ENCODE measurements at regions not wholly inside any gene's neighbourhood (a gene's known extent, or its start where the extent isn't known, plus 50 kb on each side); places are given as distances from the start of the nearest gene placed in this dataset.

DNA sequence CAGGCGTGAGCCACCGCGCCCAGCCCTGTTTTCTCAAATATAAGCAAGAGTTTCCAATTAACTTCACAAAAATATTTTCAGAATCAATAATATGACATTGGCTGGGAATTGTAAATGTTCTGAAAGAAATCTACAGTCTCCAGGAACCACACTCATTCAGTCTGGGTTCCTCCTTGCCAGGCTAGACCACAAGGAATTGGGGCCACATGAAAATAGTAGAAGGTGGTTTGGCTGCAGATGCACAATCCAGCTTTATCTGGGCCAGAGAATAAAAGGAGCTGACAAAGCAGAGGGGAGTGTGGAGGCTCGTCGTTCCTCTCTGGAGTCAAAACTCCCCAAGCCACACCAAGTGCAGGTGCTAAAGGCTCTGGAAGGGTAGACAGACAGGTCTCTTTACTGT, 92.0 kb upstream of the OSMR start:
- no peak for DNase-seq

GRCh38 chr5:38755181-38755580, 90.6 kb upstream of the OSMR start:
- no peak for DNase-seq

GRCh38 chr5:38756068-38756467, 89.7 kb upstream of the OSMR start:
- no peak for DNase-seq

GRCh38 chr5:38757451-38758245, 88.2 kb upstream of the OSMR start:
- no peak for DNase-seq

- DNase-seq: no peak
Observed at GRCh38 chr5:38758774-38759600, 86.8 kb upstream of the OSMR start.

DNA sequence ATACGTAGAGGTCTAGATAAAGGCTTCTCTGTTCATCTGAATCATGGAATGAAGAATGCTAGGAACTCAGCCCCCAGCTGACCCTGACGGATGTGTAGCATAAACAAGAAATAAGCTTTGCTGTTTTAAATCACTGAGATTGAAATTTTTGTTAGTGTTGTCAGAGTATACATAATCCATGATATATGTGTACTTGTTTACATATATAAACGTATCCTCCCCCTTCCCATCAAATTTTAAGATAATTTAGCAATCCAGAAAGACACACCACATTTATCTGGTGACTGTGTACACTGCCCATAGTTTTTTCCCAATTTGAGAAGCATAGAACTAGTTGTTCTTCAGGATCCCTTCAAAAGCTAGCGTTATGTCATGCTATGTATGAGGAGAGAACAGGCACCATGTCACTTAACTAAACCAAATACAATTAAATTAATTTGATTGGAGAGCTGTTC, 80.8 kb upstream of the OSMR start:
- no peak for DNase-seq

DNA sequence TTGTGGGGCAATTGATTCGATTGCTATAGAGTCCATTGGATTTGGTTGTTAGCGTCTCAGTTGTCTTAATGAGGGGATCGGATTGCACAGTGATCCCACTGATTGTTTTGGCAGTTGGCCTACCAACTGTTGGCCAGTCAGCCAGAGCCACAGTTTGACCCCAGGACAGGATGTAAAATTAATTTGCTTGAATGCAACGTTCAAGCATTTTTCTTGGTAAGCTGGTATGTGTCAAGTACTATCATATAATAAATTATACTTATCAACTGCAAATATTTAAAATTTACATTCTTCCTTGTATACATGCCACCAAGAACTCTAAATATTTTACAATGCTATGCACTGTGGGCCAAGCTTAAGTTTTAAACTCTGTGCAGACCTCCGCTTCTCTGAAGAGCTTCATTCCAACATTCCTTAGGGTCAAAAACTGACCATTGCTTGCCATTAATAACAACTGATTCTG, 80.4 kb upstream of the OSMR start:
- DNase-seq: peak in 1 of 2 experiments; percentile 29

DNA sequence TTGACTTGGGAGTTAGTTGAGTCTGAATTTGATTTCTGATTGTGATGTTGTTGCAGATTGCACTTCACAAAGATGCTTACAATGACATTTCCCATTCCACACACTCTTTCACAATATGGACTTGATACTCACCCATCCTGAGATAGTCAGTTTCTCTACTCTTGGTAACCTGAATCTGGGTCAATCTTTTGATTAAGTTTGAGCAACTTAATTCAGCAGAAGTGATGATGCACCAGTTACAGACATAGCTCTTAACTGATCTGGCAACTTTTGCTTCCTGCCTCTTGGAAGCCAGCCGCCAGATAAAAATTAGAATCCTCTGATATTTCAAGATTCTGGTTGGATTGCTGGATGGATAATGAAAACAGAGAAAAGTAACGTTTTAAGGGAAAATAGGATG, 79.7 kb upstream of the OSMR start:
- DNase-seq: no peak

- DNase-seq: no peak
Observed at GRCh38 chr5:38768412-38769211, 77.2 kb upstream of the OSMR start.

DNA sequence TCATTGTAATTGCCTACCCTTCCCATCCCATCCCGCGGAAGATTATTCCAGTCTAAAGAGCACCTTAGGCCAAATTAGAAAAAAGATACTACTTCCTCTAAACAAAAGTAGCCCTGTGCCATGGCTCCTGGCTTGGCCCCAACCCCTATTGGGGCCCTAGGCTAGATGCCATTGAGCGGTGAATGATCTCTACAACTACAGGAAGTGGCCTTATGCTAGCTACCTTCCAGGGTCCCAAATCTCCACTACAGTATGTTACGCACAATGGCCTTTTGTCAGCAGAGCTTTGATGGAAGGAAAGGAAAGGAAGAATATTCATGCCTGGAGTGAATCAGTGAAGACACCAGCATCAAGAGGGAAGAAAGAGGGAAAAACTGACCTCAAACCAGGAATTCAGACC, 73.3 kb upstream of the OSMR start:
- DNase-seq: no peak

- DNase-seq: no peak
Observed at GRCh38 chr5:38775218-38775840, 70.5 kb upstream of the OSMR start.

DNA sequence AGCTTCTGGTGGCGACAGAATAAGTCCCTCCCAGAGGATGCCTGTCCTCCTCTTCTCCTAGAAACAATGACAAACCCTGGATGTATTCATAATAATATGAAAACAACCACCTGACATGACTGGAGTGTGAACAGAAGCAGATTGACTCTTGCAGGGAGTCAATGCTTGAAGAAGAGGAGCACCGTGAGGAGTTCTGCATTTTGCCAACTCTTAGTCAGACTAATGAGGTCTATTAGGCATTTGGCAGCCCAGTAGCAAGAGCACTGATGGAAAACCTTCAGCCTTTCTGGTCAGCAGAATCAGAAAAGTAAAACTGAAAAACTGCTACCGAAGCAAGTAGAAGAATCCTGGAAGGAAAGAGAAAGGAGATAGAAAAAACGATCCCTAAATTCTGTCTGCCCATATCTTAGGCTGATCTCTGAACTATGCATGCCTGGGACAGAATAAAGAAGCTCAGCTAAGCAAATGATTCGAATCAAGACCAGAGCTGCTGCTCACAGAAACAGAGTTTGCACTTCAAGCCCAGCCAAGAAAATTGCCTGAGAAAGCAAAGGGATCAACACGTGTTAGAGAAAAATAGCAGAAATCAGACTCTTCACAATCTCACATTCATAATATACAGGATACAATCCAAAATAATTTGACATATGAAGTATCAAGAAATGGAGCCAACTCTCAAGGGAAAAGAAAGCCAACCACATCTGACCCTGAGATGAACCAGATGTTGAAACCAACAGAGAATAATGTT, 69.5 kb upstream of the OSMR start:
- no peak for DNase-seq

GRCh38 chr5:38777111-38777510, 68.7 kb upstream of the OSMR start:
- no peak for DNase-seq

GRCh38 chr5:38780316-38780715, 65.5 kb upstream of the OSMR start:
- no peak for DNase-seq

DNA sequence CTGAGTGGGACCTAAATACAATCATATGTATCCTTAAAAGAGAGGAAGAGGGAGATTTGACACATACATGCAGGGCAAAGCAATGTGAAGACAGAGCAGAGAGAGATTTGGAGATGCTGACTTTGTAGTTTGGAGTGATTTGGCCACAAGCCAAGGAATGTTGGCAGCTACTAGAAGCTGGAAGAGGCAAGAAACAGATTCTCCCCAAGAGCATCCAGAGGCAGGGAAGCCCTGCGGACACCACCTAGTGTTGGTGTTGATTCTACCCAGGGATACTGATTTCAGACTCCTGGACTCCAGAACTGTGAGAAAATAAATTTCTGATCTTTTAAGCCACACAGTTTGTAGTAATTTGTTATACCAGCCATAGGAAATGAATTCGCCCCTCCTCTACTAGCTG, 64.9 kb upstream of the OSMR start:
- peak; percentile 23 to 63 for DNase-seq

GRCh38 chr5:38782180-38782835, 63.5 kb upstream of the OSMR start:
- DNase-seq: no peak

DNA sequence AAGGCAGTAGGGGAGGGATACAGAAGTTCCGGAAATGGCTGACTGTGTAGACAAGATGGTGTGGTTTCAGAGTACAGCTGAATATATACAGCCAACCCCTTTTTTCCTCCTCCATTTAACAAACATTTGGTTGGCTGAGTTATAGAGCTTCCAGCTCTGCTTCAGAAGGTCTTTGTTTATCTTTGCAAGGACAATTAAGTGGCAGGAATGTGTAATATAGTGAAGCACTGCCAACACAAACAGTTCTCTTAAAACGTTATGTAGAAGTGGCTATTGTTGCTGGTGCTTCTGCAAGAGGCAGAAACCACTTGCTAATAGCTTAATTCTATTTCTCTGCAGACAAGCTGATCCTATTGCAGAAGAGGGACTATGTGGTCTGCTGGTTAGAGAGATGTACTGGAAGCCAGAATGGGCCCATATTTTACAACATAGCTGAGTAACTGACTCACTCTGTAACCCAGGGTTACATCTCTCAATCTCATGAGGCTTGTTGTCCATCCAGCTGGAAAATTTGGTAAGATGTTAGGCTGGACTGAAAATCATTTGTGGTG, 62.7 kb upstream of the OSMR start:
- peak; percentile 95 to 99 for DNase-seq

DNA sequence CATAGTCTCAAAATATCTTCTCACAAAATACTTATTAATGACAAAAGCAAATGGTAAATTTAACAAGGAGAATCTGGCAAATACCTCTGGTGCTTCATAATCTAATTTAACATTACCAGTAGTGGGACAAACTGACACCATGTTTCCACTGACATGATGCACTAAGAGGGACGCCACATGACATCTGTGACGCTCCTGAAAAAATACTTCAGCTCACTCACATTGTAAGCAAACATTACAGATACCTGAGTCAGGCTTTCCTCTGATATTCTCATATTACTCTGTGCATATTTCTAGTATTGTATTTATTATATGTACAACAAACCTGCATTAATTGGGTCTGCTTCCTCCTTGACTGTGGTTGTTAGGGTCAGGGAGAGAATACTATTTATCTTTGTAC, 56.7 kb upstream of the OSMR start:
- peak in 1 of 2 experiments; percentile 3 for DNase-seq

- no peak for DNase-seq
Observed at GRCh38 chr5:38789777-38790176, 56.0 kb upstream of the OSMR start.

- DNase-seq: no peak
Observed at GRCh38 chr5:38790268-38790667, 55.5 kb upstream of the OSMR start.

GRCh38 chr5:38790891-38791290, 54.9 kb upstream of the OSMR start:
- no peak for DNase-seq

All from SHP77 (cell line).